IPS-18a (cell line): ENCODE measurements at regions not wholly inside any gene's neighbourhood (a gene's known extent, or its start where the extent isn't known, plus 50 kb on each side); places are given as distances from the start of the nearest gene placed in this dataset.

Experiments used
- H3K27ac ChIP-seq: one replicate; pipeline ENCODE4 v1.5.1; 2013; ENCODE audit warnings: low read length
- H3K27me3 ChIP-seq: one replicate; pipeline ENCODE4 v1.6.1; 2013; ENCODE audit warnings: mild to moderate bottlenecking, low read length; ENCODE audit not compliant: control insufficient read depth, insufficient read depth
- H3K36me3 ChIP-seq: one replicate; pipeline ENCODE4 v1.6.1; 2013; ENCODE audit warnings: low read depth, low read length; ENCODE audit not compliant: control insufficient read depth
- H3K4me1 ChIP-seq: one replicate; pipeline ENCODE4 v1.6.1; 2013; ENCODE audit warnings: low read depth, low read length; ENCODE audit not compliant: control insufficient read depth
- H3K4me3 ChIP-seq: one replicate; pipeline ENCODE4 v1.5.1; 2013; ENCODE audit warnings: low read length
- H3K9ac ChIP-seq: one replicate; pipeline ENCODE4 v1.6.1; 2013; ENCODE audit warnings: mild to moderate bottlenecking, low read length, moderate library complexity
- H3K9me3 ChIP-seq: one replicate; pipeline ENCODE4 v1.6.1; 2013; ENCODE audit warnings: low read depth, low read length; ENCODE audit not compliant: control insufficient read depth

- Histone ChIP-seq H3K4me3 (no peak overlapping the region), H3K9me3 (no peaks in the 10 kb centered on the region), H3K4me1 (no peaks in the 10 kb centered on the region), H3K27ac (no peak overlapping the region), H3K9ac (no peak overlapping the region), H3K36me3 (no peaks in the 10 kb centered on the region), H3K27me3 (peaks cover 4% of the 10 kb centered on the region)
Observed at GRCh38 chr2:160914217-160914616, 246.0 kb upstream of the TANK start.

- H3K4me1 ChIP-seq: no peaks in the 10 kb centered on the region
- no peaks in the 10 kb centered on the region for H3K9me3 ChIP-seq
Observed at GRCh38 chr2:160916300-160916699, 243.9 kb upstream of the TANK start.

GRCh38 chr2:160917850-160918249 is 242.4 kb upstream of the TANK start:
- Histone ChIP-seq H3K4me3 (no peak overlapping the region), H3K36me3 (no peaks in the 10 kb centered on the region), H3K27ac (no peak overlapping the region), H3K9ac (no peak overlapping the region), H3K4me1 (no peaks in the 10 kb centered on the region), H3K9me3 (no peaks in the 10 kb centered on the region), H3K27me3 (peaks cover 4% of the 10 kb centered on the region)

More at GRCh38 chr2:160916300-160916699, 243.9 kb upstream of the TANK start:
- H3K9ac ChIP-seq: no peak overlapping the region
- no peaks in the 10 kb centered on the region for H3K36me3 ChIP-seq
- no peak overlapping the region for H3K4me3 ChIP-seq
- peaks cover 4% of the 10 kb centered on the region for H3K27me3 ChIP-seq
- H3K27ac ChIP-seq: no peak overlapping the region

- no peaks in the 10 kb centered on the region for H3K4me1 ChIP-seq
- H3K4me3 ChIP-seq: no peak overlapping the region
- peaks cover 3% of the 10 kb centered on the region for H3K27me3 ChIP-seq
- H3K9me3 ChIP-seq: no peaks in the 10 kb centered on the region
- H3K36me3 ChIP-seq: no peaks in the 10 kb centered on the region
- H3K9ac ChIP-seq: no peak overlapping the region
- H3K27ac ChIP-seq: no peak overlapping the region
Observed at GRCh38 chr2:160918258-160918657, 242.0 kb upstream of the TANK start.

GRCh38 chr2:160918906-160919503 is 241.2 kb upstream of the TANK start:
- no peaks in the 10 kb centered on the region for H3K36me3 ChIP-seq
- no peak overlapping the region for H3K4me3 ChIP-seq
- H3K4me1 ChIP-seq: no peaks in the 10 kb centered on the region
- no peak overlapping the region for H3K9ac ChIP-seq
- no peaks in the 10 kb centered on the region for H3K9me3 ChIP-seq
- H3K27ac ChIP-seq: no peak overlapping the region
- no peaks in the 10 kb centered on the region for H3K27me3 ChIP-seq

- H3K27me3 ChIP-seq: no peaks in the 10 kb centered on the region
- peaks cover 2% of the 10 kb centered on the region for H3K4me1 ChIP-seq
- H3K4me3 ChIP-seq: no peak overlapping the region
- H3K9me3 ChIP-seq: no peaks in the 10 kb centered on the region
- no peak overlapping the region for H3K9ac ChIP-seq
- no peak overlapping the region for H3K27ac ChIP-seq
- no peaks in the 10 kb centered on the region for H3K36me3 ChIP-seq
Observed at GRCh38 chr2:160920061-160920460, 240.2 kb upstream of the TANK start.

- Histone ChIP-seq H3K27ac (no peak overlapping the region), H3K9me3 (no peaks in the 10 kb centered on the region), H3K36me3 (no peaks in the 10 kb centered on the region), H3K27me3 (no peaks in the 10 kb centered on the region), H3K4me3 (no peak overlapping the region), H3K4me1 (peaks cover 10% of the 10 kb centered on the region), H3K9ac (no peak overlapping the region)
Observed at GRCh38 chr2:160920791-160921303, 239.4 kb upstream of the TANK start.

- Histone ChIP-seq H3K9ac (no peak overlapping the region), H3K9me3 (no peaks in the 10 kb centered on the region), H3K27me3 (no peaks in the 10 kb centered on the region), H3K36me3 (no peaks in the 10 kb centered on the region), H3K4me1 (peaks cover 13% of the 10 kb centered on the region), H3K4me3 (no peak overlapping the region), H3K27ac (no peak overlapping the region)
Observed at GRCh38 chr2:160921386-160921964, 238.8 kb upstream of the TANK start.

- no peak overlapping the region for H3K9ac ChIP-seq
- no peaks in the 10 kb centered on the region for H3K27me3 ChIP-seq
- H3K4me1 ChIP-seq: peaks cover 13% of the 10 kb centered on the region
Observed at GRCh38 chr2:160924936-160925353, 235.3 kb upstream of the TANK start.

GRCh38 chr2:160925956-160926355 is 234.3 kb upstream of the TANK start:
- Histone ChIP-seq H3K9ac (no peak overlapping the region), H3K9me3 (no peaks in the 10 kb centered on the region), H3K27ac (no peak overlapping the region), H3K27me3 (no peaks in the 10 kb centered on the region), H3K4me1 (peaks cover 13% of the 10 kb centered on the region), H3K4me3 (no peak overlapping the region), H3K36me3 (no peaks in the 10 kb centered on the region)

More at GRCh38 chr2:160924936-160925353, 235.3 kb upstream of the TANK start:
- Histone ChIP-seq H3K9me3 (no peaks in the 10 kb centered on the region), H3K4me3 (no peak overlapping the region), H3K36me3 (no peaks in the 10 kb centered on the region), H3K27ac (no peak overlapping the region)

GRCh38 chr2:160927324-160927723 is 232.9 kb upstream of the TANK start:
- H3K4me3 ChIP-seq: no peak overlapping the region
- H3K9ac ChIP-seq: no peak overlapping the region
- no peaks in the 10 kb centered on the region for H3K27me3 ChIP-seq
- peaks cover 13% of the 10 kb centered on the region for H3K4me1 ChIP-seq
- no peak overlapping the region for H3K27ac ChIP-seq
- H3K36me3 ChIP-seq: no peaks in the 10 kb centered on the region
- no peaks in the 10 kb centered on the region for H3K9me3 ChIP-seq

- Histone ChIP-seq H3K4me3 (no peak overlapping the region), H3K9me3 (no peaks in the 10 kb centered on the region), H3K27me3 (no peaks in the 10 kb centered on the region), H3K9ac (no peak overlapping the region), H3K27ac (no peak overlapping the region), H3K36me3 (no peaks in the 10 kb centered on the region), H3K4me1 (peaks cover 13% of the 10 kb centered on the region)
Observed at GRCh38 chr2:160928854-160929301, 231.3 kb upstream of the TANK start.
